ENCODE measurements at regions not wholly inside any gene's neighbourhood (a gene's known extent, or its start where the extent isn't known, plus 50 kb on each side); places are given as distances from the start of the nearest gene placed in this dataset.
"Not testable (repeated sequence)": the region's sequence is repeated elsewhere in the genome, so short reads cannot be mapped to it uniquely, and the experiment has no call there.

DNA sequence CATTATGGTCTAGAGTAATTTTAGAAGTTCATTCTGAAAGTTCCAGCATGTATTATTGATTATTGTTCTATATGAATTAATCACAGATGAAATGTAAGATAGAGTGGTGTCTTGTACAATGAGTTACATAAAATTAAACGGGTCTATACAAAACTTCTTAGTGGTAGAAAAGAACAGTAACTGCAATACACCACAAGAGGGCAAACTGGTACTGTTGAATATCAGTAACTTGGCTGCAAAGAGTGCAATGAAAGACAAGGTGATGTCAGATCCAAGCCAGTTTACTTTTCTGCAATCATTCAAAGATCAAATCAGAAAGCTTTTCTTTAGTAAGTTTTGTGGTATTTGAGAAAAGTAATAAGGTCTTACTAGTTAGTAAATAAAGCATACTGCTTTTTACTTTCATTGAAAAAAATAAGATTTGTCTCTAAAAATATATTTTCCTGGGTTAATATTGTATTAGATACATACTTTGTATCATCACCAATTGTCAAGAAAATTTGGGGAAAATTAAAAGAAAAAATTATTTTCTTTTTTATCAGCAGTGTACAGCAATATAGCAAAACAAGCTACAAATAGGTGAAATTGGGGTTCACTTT, 66.4 kb upstream of the BTG3 start:
- DNase-seq = peak; percentile 72

DNA sequence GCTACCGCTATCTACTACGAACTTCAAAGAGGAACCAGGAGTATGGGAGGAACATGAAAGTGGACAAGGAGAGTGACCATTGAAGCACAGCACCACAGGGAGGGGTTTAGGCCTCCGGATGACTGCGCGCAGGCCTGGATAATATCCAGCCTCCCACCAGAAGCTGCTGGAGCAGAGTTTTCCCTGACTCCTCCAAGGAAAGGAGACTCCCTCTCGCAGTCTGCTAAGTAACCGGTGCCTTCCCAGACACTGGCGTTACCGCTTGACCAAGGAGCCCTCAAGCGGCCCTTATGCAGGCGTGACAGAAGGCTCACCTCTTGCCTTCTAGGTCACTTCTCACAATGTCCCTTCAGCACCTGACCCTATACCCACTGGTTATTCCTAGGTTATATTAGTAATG, 64.2 kb upstream of the BTG3 start:
- DNase-seq = not testable (repeated sequence)

DNA sequence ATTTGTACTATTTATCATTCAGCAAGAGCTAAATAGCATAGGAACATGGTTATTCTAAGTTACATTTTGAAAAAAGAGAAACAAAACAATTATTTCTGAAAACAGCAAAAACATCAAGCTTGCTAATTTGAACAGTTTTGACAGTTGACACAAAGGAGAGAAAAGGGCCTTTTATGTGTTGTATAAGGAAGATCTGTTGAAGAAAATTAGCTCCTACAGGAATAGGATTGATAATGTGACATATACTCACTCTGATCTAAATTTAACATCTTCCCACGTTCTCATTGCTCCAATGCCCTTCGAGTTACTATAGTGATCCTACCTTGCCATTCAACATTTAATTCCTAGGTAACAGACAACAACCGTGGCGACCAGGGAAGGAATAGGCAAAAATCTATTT, 61.4 kb upstream of the BTG3 start:
- DNase-seq = no peak

DNA sequence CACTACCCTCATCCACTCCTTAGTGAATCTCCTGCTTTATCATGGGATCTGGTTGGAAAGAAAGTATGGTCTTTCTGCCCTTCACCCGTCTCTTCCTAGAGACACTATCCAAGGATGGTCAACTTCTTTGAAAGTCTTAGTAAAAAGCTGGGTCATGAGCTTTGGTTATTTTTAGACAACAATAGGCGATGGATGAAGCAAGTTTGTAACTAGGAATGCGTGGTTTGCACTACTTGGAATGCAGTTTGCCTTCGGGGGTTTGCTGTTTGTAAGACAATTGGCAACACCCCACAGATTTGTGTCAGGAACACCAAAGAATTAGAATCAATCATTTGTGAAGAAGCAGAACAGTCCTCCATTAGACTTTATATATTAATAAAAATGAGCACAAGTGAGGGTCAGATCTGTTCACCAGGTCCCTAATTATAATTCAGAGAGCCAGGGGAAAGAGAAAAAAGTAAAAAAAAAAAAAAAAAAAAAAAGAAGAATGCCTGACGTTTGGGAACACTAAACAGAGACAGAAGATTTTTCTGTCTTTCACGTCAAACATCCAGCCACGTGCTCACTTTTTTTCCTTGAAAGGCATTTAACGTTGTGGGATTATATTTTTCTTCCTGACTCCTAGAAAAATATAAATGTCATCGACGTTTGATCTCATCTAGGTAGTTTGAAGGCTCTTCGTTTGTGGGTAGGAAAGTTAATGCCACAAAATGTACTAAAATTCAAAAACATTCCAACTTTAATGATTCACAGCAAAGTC, 60.7 kb upstream of the BTG3 start:
- DNase-seq = peak; percentile 26

DNA sequence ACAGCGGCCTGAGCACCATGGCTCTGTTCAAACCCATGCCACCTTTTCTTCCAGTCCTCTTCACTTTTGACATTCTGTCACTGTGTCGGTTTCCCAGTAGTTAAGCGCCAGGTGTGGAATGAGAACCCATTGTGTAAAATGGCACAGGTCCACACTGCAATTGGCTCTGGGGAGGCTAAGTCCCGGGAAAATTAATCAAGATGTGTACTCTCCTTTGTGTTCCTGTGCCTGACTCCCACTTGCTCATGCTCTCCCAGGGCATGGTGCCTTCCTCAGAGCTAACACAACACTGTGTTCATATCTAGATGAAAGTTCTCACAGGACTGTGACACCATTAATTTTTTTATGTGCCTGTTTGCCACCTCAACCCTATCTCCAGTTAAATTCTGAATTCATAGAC, 59.0 kb upstream of the BTG3 start:
- no peak for DNase-seq

DNA sequence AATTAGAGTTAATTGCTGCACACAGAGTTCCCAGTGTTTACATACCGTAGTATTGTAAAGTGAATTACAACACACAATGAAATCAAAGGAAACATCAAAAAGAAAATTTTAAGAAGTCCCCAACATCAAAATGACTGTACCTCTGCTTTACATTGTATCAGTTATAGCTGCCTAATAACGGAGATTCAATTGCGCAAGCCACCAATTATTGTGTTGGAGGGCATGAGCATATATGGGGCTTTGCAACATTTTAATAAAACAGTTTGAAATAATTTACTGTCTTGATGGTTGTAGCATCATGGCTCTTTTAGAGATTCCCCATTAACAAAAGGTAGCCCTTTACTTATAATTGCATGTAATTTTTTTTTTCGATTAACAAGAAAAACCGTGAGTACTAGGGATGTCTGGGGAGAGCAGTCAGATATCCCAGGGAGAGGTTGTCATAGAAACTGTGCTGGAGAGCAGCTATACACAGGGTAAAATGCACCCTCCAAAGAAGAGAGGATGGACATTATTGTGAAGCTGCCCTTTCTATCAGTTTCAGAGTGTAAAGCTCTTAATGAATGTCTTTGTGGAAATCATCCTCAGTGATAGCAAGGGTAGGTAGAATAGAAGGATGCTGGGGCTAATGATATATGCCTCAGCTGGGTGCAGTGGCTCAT, 55.9 kb upstream of the BTG3 start:
- DNase-seq = no peak

DNA sequence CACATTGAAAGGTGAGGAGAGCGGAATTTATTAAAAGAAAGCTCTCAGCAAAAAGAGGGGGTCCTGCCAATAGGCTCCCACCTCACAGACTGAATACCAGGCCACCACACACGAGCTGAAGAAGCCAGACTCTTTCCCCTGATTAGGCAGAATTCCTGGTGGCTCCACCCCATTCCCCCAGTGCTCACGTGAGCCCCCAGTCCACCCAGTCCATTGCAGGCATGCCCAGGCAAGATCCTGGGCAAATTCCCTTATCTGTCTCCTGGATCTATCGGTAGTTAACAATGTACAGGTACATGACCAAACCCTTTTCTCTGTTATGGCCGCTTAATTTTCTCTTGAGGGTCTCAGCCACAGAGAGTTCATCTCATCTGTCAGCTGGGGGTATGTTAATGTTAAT, 54.6 kb upstream of the BTG3 start:
- DNase-seq = no peak
